Omental fat pad (tissue), 3 donors: ENCODE measurements at regions not wholly inside any gene's neighbourhood (a gene's known extent, or its start where the extent isn't known, plus 50 kb on each side); places are given as distances from the start of the nearest gene placed in this dataset.

Experiments
- ATAC-seq: fragments of 150-250 bp; one replicate; pipeline ENCODE4 v1.9.1; 2016; ENCODE audit warnings: mild to moderate bottlenecking, moderate library complexity; ENCODE audit not compliant: low FRiP score
- DNase-seq: peaks from one replicate; pipeline ENCODE4 v3.0.0-alpha.2; 2019; ENCODE audit warnings: low spot score
- CTCF ChIP-seq, 3 donors: fragments of 450-650 bp; IDR thresholded peaks; one replicate each; pipeline ENCODE4 v1.5.1; 2016 to 2017; ENCODE audit warnings: antibody characterized with exemption in 3 of 3, mild to moderate bottlenecking in 3 of 3, moderate library complexity in 2 of 3

GRCh38 chr7:18370633-18371032, 124.9 kb upstream of the HDAC9 start:
- TF ChIP-seq CTCF (IDR thresholded peaks at IDR 0.05), result no peak
- DNase-seq (no peak), ATAC-seq (no peak)

GRCh38 chr7:18378989-18379605, 116.5 kb upstream of the HDAC9 start:
- ATAC-seq (no peak), DNase-seq (no peak)
- TF ChIP-seq CTCF (IDR thresholded peaks at IDR 0.05), result no peak

GRCh38 chr7:18384491-18385143, 110.9 kb upstream of the HDAC9 start:
- ATAC-seq, result no peak
- DNase-seq, result no peak
- TF ChIP-seq CTCF (IDR thresholded peaks at IDR 0.05), result no peak

DNA sequence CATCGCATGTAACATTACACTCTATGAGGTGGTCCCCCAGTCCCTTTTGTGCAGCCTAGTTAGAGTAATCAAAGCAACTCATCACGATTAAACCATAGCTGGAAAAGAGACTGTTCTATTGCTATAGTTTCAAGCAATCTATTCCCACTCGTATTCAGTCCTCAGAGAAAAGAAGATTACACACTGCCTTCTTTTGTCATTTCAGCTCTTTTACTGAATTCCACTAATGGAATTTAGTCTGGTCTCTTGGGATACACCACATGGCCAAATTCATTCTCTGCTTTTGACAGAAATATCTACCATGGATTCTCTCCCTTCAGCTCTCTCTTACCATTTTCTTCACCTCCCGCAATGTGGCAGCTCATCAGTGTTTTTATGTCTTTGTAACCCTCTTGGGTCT, 108.9 kb upstream of the HDAC9 start:
- no peak for TF ChIP-seq CTCF (IDR thresholded peaks at IDR 0.05)
- DNase-seq, result no peak
- no peak for ATAC-seq

- no peak for TF ChIP-seq CTCF (IDR thresholded peaks at IDR 0.05)
- no peak for ATAC-seq
- DNase-seq, result no peak
Measured at GRCh38 chr7:18387191-18387735, 108.3 kb upstream of the HDAC9 start.

GRCh38 chr7:18390535-18390907, 105.0 kb upstream of the HDAC9 start:
- ATAC-seq (no peak), DNase-seq (no peak)
- TF ChIP-seq CTCF (IDR thresholded peaks at IDR 0.05), result no peak
